H9 (cell line): ENCODE measurements at regions not wholly inside any gene's neighbourhood (a gene's known extent, or its start where the extent isn't known, plus 50 kb on each side); places are given as distances from the start of the nearest gene placed in this dataset.

Experiments
- DNase-seq: peaks from one replicate; pipeline ENCODE4 v3.0.0-alpha.2; 2017
- H2AFZ ChIP-seq: one replicate; pipeline ENCODE4 v1.6.1; 2013; ENCODE audit warnings: mild to moderate bottlenecking, low read length, control low read depth, moderate library complexity
- H2AK5ac ChIP-seq: 2 replicates; pipeline ENCODE4 v1.6.1; 2013; ENCODE audit warnings: low read length, control low read depth, mixed read lengths; ENCODE audit not compliant: insufficient read length
- H2BK120ac ChIP-seq: one replicate; pipeline ENCODE4 v1.6.1; 2013; ENCODE audit warnings: low read depth, mild to moderate bottlenecking, low read length, control low read depth, inconsistent platforms; ENCODE audit not compliant: poor library complexity, severe bottlenecking
- H2BK12ac ChIP-seq: 2 replicates; pipeline ENCODE4 v1.6.1; 2013; ENCODE audit warnings: low read length, control low read depth, mixed read lengths, low read depth; ENCODE audit not compliant: insufficient read length
- H2BK15ac ChIP-seq: 2 replicates; pipeline ENCODE4 v1.6.1; 2013; ENCODE audit warnings: low read depth, low read length, control low read depth
- H2BK20ac ChIP-seq: one replicate; pipeline ENCODE4 v1.6.1; 2013; ENCODE audit warnings: low read depth, mild to moderate bottlenecking, low read length, control low read depth, inconsistent platforms; ENCODE audit not compliant: poor library complexity, severe bottlenecking
- H2BK5ac ChIP-seq: 2 replicates; pipeline ENCODE4 v1.6.1; 2013; ENCODE audit warnings: low read length, control low read depth, mixed read lengths; ENCODE audit not compliant: insufficient read length
- H3K14ac ChIP-seq: 2 replicates; pipeline ENCODE4 v1.6.1; 2013; ENCODE audit warnings: low read length, control low read depth; ENCODE audit not compliant: insufficient read depth
- H3K18ac ChIP-seq: 2 replicates; pipeline ENCODE4 v1.6.1; 2013; ENCODE audit warnings: low read depth, mild to moderate bottlenecking, mixed read lengths, low read length, control low read depth; ENCODE audit not compliant: insufficient read length
- H3K23ac ChIP-seq: 2 replicates; pipeline ENCODE4 v1.6.1; 2013; ENCODE audit warnings: low read length, control low read depth, mixed read lengths, low read depth; ENCODE audit not compliant: insufficient read length
- H3K23me2 ChIP-seq: 2 replicates; pipeline ENCODE4 v1.6.1; 2013; ENCODE audit warnings: low read depth, mild to moderate bottlenecking, mixed read lengths, low read length, control low read depth; ENCODE audit not compliant: insufficient read length, poor library complexity, severe bottlenecking
- H3K27ac ChIP-seq: 2 replicates; pipeline ENCODE4 v1.5.1; 2013; ENCODE audit warnings: low read length, control low read depth, mixed read lengths, low read depth; ENCODE audit not compliant: insufficient read length
- H3K27me3 ChIP-seq: 2 replicates; pipeline ENCODE4 v1.6.1; 2013; ENCODE audit warnings: low read length, control low read depth, inconsistent platforms; ENCODE audit not compliant: insufficient read depth
- H3K4ac ChIP-seq: 2 replicates; pipeline ENCODE4 v1.6.1; 2013; ENCODE audit warnings: low read depth, mild to moderate bottlenecking, control low read depth, inconsistent platforms, low read length, moderate library complexity
- H3K4me1 ChIP-seq: 2 replicates; pipeline ENCODE4 v1.6.1; 2013; ENCODE audit warnings: low read length, control low read depth, inconsistent platforms; ENCODE audit not compliant: insufficient read depth
- H3K4me2 ChIP-seq: 2 replicates; pipeline ENCODE4 v1.6.1; 2013; ENCODE audit warnings: low read length, control low read depth, mixed read lengths; ENCODE audit not compliant: insufficient read length, insufficient read depth
- H3K56ac ChIP-seq: 2 replicates; pipeline ENCODE4 v1.6.1; 2013; ENCODE audit warnings: low read depth, mild to moderate bottlenecking, mixed read lengths, low read length, control low read depth; ENCODE audit not compliant: insufficient read length
- H3K79me1 ChIP-seq: 2 replicates; pipeline ENCODE4 v1.6.1; 2013; ENCODE audit warnings: low read depth, mild to moderate bottlenecking, moderate library complexity, low read length, control low read depth, inconsistent platforms; ENCODE audit not compliant: insufficient read depth, poor library complexity, severe bottlenecking
- H3K79me2 ChIP-seq: 2 replicates; pipeline ENCODE4 v1.6.1; 2013; ENCODE audit warnings: low read length, control low read depth, inconsistent platforms; ENCODE audit not compliant: insufficient read depth
- H3K9ac ChIP-seq: 2 replicates; pipeline ENCODE4 v1.6.1; 2013; ENCODE audit warnings: low read length, control low read depth, mixed read lengths; ENCODE audit not compliant: insufficient read length; ENCODE audit errors: extremely low read depth
- H3K9me3 ChIP-seq: one replicate; pipeline ENCODE4 v1.6.1; 2013; ENCODE audit warnings: low read depth, low read length, inconsistent platforms; ENCODE audit not compliant: control insufficient read depth
- H3T11ph ChIP-seq: one replicate; pipeline ENCODE4 v1.6.1; 2013; ENCODE audit warnings: mild to moderate bottlenecking, low read length, control low read depth, inconsistent platforms
- H4K20me1 ChIP-seq: one replicate; pipeline ENCODE4 v1.6.1; 2013; ENCODE audit not compliant: control insufficient read depth, insufficient read length, insufficient read depth
- H4K5ac ChIP-seq: 2 replicates; pipeline ENCODE4 v1.6.1; 2013; ENCODE audit warnings: low read depth, mild to moderate bottlenecking, mixed read lengths, low read length, control low read depth; ENCODE audit not compliant: insufficient read length
- H4K8ac ChIP-seq: replicated peaks from 2 replicates; pipeline ENCODE4 v1.6.1; 2013; ENCODE audit warnings: low read length, control low read depth, mixed read lengths, low read depth; ENCODE audit not compliant: insufficient read length
- H4K91ac ChIP-seq: 2 replicates; pipeline ENCODE4 v1.6.1; 2013; ENCODE audit warnings: low read depth, mild to moderate bottlenecking, moderate library complexity, mixed read lengths, low read length, control low read depth; ENCODE audit not compliant: insufficient read length
- H3K27ac Mint-ChIP-seq, 3 experiments: 2 replicates in 2 of 3; 3 replicates in 1 of 3; pipeline ENCODE4 v1.8.0; 2020 to 2021; ENCODE audit warnings: mixed read lengths in 3 of 3, mild to moderate bottlenecking in 1 of 3, moderate library complexity in 1 of 3
- H3K27me3 Mint-ChIP-seq: 2 replicates; pipeline ENCODE4 v1.8.0; 2021; ENCODE audit warnings: low read depth, mild to moderate bottlenecking, moderate library complexity, mixed read lengths
- H3K36me3 Mint-ChIP-seq, 3 experiments: 2 replicates in 2 of 3; 3 replicates in 1 of 3; pipeline ENCODE4 v1.8.0; 2020 to 2021; ENCODE audit warnings: low read depth in 3 of 3, mixed read lengths in 3 of 3; ENCODE audit not compliant: insufficient read depth in 1 of 3
- H3K4me1 Mint-ChIP-seq, 2 experiments: 2 replicates each; pipeline ENCODE4 v1.8.0; 2020; ENCODE audit warnings: mixed read lengths in 2 of 2
- H3K4me3 Mint-ChIP-seq, 2 experiments: 2 replicates in 1 of 2; 3 replicates in 1 of 2; pipeline ENCODE4 v1.8.0; 2020 to 2021; ENCODE audit warnings: mild to moderate bottlenecking in 2 of 2, mixed read lengths in 2 of 2, moderate library complexity in 1 of 2
- H3K9me3 Mint-ChIP-seq, 2 experiments: 2 replicates in 1 of 2; 3 replicates in 1 of 2; pipeline ENCODE4 v1.8.0; 2020; ENCODE audit warnings: mild to moderate bottlenecking in 2 of 2, mixed read lengths in 2 of 2, moderate library complexity in 1 of 2
- CTCF ChIP-seq: fragments of 200-600 bp; sonication (generic); conservative IDR thresholded peaks from 3 replicates; pipeline ENCODE4 v1.8.0; 2021; ENCODE audit warnings: antibody characterized with exemption, mild to moderate bottlenecking
- WGBS: extraction: QIAGEN DNeasy Blood & Tissue Kit; methylation state at CpG from one replicate; pipeline ENCODE4 v1.1.7; 2013; ENCODE audit warnings: missing lambda C conversion rate, low lambda C conversion rate, mixed read lengths; ENCODE audit not compliant: insufficient read length; ENCODE audit errors: extremely low coverage; 5-methylcytosine and 5-hydroxymethylcytosine counted together

- no peak overlapping the region for H3K9ac ChIP-seq
- H3K4me2 ChIP-seq: no peak overlapping the region
- no CpG with 5 or more reads among the region's 1 CpG for WGBS
- no peaks in the 10 kb centered on the region for H3K79me1 ChIP-seq
- no peaks in the 10 kb centered on the region for H3K27me3 ChIP-seq
- no peak overlapping the region for H2AK5ac ChIP-seq
- no peaks in the 10 kb centered on the region for H3K4me1 ChIP-seq
- H2BK120ac ChIP-seq: no peak overlapping the region
- Mint-ChIP-seq H3K4me1 (peaks cover 7 to 8% of the 10 kb centered on the region in 2 experiments; a peak in 3 of 4 replicates), H3K27me3 (no peaks in the 10 kb centered on the region; the same call in 1 of the 2 replicates), H3K27ac (no peak overlapping the region), H3K36me3 (no peaks in the 10 kb centered on the region), H3K4me3 (no peak overlapping the region), H3K9me3 (no peaks in the 10 kb centered on the region)
- no peak overlapping the region for H3K27ac ChIP-seq
- H2BK20ac ChIP-seq: no peak overlapping the region
- no peak overlapping the region for H3K14ac ChIP-seq
- H2AFZ ChIP-seq: no peak overlapping the region
- H3T11ph ChIP-seq: no peak overlapping the region
- H3K23me2 ChIP-seq: no peaks in the 10 kb centered on the region
- no peak overlapping the region for H3K18ac ChIP-seq
- no peak for TF ChIP-seq CTCF
- DNase-seq: no peak
- no peaks in the 10 kb centered on the region for H3K9me3 ChIP-seq
- H3K79me2 ChIP-seq: no peaks in the 10 kb centered on the region
- H3K4ac ChIP-seq: no peak overlapping the region
- no peak overlapping the region for H4K5ac ChIP-seq
- H3K56ac ChIP-seq: no peak overlapping the region
- no peak overlapping the region for H3K23ac ChIP-seq
- H4K20me1 ChIP-seq: no peaks in the 10 kb centered on the region
- no peak overlapping the region for H4K91ac ChIP-seq
- no peak overlapping the region for H2BK12ac ChIP-seq
- H2BK15ac ChIP-seq: no peak overlapping the region
- H2BK5ac ChIP-seq: no peak overlapping the region
- H4K8ac ChIP-seq: no peak overlapping the region
Observed at GRCh38 chr13:73225990-73226389, 167.2 kb downstream of the KLF5 start.
